B cell (primary cell): ENCODE measurements at regions not wholly inside any gene's neighbourhood (a gene's known extent, or its start where the extent isn't known, plus 50 kb on each side); places are given as distances from the start of the nearest gene placed in this dataset.

ENCODE experiments used
- ATAC-seq: fragments of 200-7000 bp; cut with Tn5 transposase; one replicate; pipeline ENCODE4 v1.10.0; 2021; ENCODE audit warnings: low read depth, mild to moderate bottlenecking, moderate number of reproducible peaks, moderate library complexity
- CTCF ChIA-PET: fragments of 350-600 bp; sonication (Branson Sonifier 250); formaldehyde crosslinking; loops from one replicate; lab custom pipeline; 2021; ENCODE audit warnings: antibody characterized with exemption, inconsistent platforms; lab: Charles Lee
- POLR2A ChIA-PET: fragments of 350-600 bp; sonication (Branson Sonifier 250); formaldehyde crosslinking; loops from one replicate; lab custom pipeline; 2021; ENCODE audit warnings: antibody characterized with exemption; lab: Charles Lee
- DNase-seq: peaks from one replicate; pipeline ENCODE4 v3.0.0; 2013
- H2AFZ ChIP-seq: 2 replicates; pipeline ENCODE4 v1.6.1; 2012; ENCODE audit warnings: mild to moderate bottlenecking, low read depth, low read length; ENCODE audit not compliant: insufficient read depth, poor library complexity, severe bottlenecking
- H3K27ac ChIP-seq, 2 donors: 1 replicate in 1 of 2; 2 replicates in 1 of 2; pipeline ENCODE4 v1.5.1; 2012 to 2013; ENCODE audit warnings: low read length in 2 of 2, mild to moderate bottlenecking in 2 of 2, moderate library complexity in 1 of 2
- H3K27me3 ChIP-seq, 4 experiments: fragments of 200-600 bp in 1 of 4; sonication (generic) in 1 of 4; replicated peaks in 1 of 4; 1 replicate in 2 of 4; 2 replicates in 2 of 4; pipeline versions ENCODE4 v1.6.1 to v1.7.0; 2013 to 2016; ENCODE audit warnings: low read length in 3 of 4, mild to moderate bottlenecking in 2 of 4, mixed read lengths in 1 of 4, moderate library complexity in 1 of 4; ENCODE audit not compliant: insufficient read depth in 4 of 4, control insufficient read depth in 3 of 4; ENCODE audit errors: control extremely low read depth in 1 of 4
- H3K36me3 ChIP-seq, 2 experiments: replicated peaks in 1 of 2; 1 replicate in 1 of 2; 2 replicates in 1 of 2; pipeline versions ENCODE4 v1.6.1 to v1.7.1; 2013; ENCODE audit warnings: low read length in 1 of 2; ENCODE audit not compliant: insufficient read depth in 2 of 2, control insufficient read depth in 1 of 2; ENCODE audit errors: control extremely low read depth in 1 of 2, extremely low read depth in 1 of 2
- H3K4me1 ChIP-seq, 2 donors: fragments of 200-600 bp in 1 of 2; sonication (generic) in 1 of 2; 1 replicate in 1 of 2; 2 replicates in 1 of 2; pipeline versions ENCODE4 v1.5.1 to v1.6.1; 2013 to 2017; ENCODE audit warnings: low read length in 2 of 2; ENCODE audit not compliant: control insufficient read depth in 2 of 2, insufficient read depth in 2 of 2
- H3K4me2 ChIP-seq: replicated peaks from 2 replicates; pipeline ENCODE3; 2012; ENCODE audit warnings: mild to moderate bottlenecking, low read depth, low read length; ENCODE audit not compliant: poor library complexity, severe bottlenecking
- H3K4me3 ChIP-seq, 5 experiments: fragments of 200-600 bp in 1 of 5; sonication (generic) in 1 of 5; 1 replicate in 3 of 5; 2 replicates in 2 of 5; pipeline versions ENCODE4 v1.5.1 to v1.7.0; 2011 to 2016; ENCODE audit warnings: low read length in 4 of 5, mild to moderate bottlenecking in 4 of 5, low read depth in 2 of 5, control low read depth in 1 of 5, moderate library complexity in 1 of 5; ENCODE audit not compliant: insufficient read depth in 1 of 5; ENCODE audit errors: control extremely low read depth in 1 of 5, extremely low read depth in 1 of 5
- H3K79me2 ChIP-seq: fragments of 200-600 bp; sonication (generic); one replicate; pipeline ENCODE4 v1.6.0; 2016; ENCODE audit warnings: low read length; ENCODE audit not compliant: control insufficient read depth, insufficient read depth
- H3K9ac ChIP-seq: fragments of 200-600 bp; sonication (generic); 2 replicates; pipeline ENCODE4 v1.6.1; 2017; ENCODE audit warnings: mild to moderate bottlenecking, low read length, moderate library complexity
- H3K9me3 ChIP-seq, 3 donors: one replicate each; pipeline versions ENCODE4 v1.6.1 to v1.7.1; 2013; ENCODE audit warnings: low read length in 2 of 3; ENCODE audit not compliant: control insufficient read depth in 2 of 3, insufficient read depth in 1 of 3; ENCODE audit errors: control extremely low read depth in 1 of 3
- H4K20me1 ChIP-seq: 2 replicates; pipeline ENCODE4 v1.6.0; 2012; ENCODE audit warnings: mild to moderate bottlenecking, low read length; ENCODE audit not compliant: insufficient read depth, control insufficient read depth, poor library complexity, severe bottlenecking
- H3K27ac Mint-ChIP-seq: one replicate; pipeline ENCODE4 v1.8.0; 2021; ENCODE audit warnings: mixed read lengths
- H3K27me3 Mint-ChIP-seq: one replicate; pipeline ENCODE4 v1.8.0; 2021; ENCODE audit warnings: mixed read lengths
- H3K4me1 Mint-ChIP-seq: one replicate; pipeline ENCODE4 v1.8.0; 2021; ENCODE audit warnings: mixed read lengths
- H3K4me3 Mint-ChIP-seq: one replicate; pipeline ENCODE4 v1.8.0; 2021; ENCODE audit warnings: mixed read lengths
- H3K9me3 Mint-ChIP-seq: one replicate; pipeline ENCODE4 v1.8.0; 2022; ENCODE audit warnings: mixed read lengths; ENCODE audit not compliant: insufficient read depth
- EZH2 ChIP-seq: IDR thresholded peaks from 2 replicates; pipeline ENCODE4 v1.6.1; 2012; ENCODE audit warnings: borderline replicate concordance, low read depth, mild to moderate bottlenecking, moderate library complexity, low read length; ENCODE audit not compliant: insufficient read depth, poor library complexity, severe bottlenecking
- intact Hi-C: fragments of 100-400 bp; cut with micrococcal nuclease; formaldehyde crosslinking; loops from one replicate; pipeline ENCODE4 v1.10.0; 2022
- TF ChIP-seq, protein P1 (sequence below): fragments of 200-600 bp; IDR thresholded peaks from one replicate; pipeline ENCODE4 v1.8.0; 2022; ENCODE audit warnings: antibody characterized with exemption, mild to moderate bottlenecking

DNA sequence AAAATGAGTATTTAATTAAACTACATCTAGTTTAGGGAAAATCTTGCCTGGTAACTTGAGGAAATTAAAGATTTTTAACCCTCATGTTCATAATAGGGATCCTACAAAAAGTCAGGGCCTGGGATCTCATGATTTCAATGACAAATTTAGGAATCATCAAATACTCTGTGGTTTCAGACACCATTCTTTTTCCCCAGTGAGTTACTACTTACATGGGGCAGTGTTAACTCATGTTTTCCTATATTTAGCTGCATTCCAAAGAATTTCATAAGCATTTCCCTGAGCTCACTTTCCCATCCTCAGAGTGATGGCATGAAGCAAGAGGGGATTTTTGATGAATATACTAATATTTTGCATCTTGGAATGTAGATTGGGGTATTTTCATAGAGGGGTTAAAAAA, 321.7 kb downstream of the CENPW start:
- Histone ChIP-seq H3K36me3 (no peaks in the 10 kb centered on the region), H4K20me1 (no peaks in the 10 kb centered on the region), H3K9ac (no peak overlapping the region), H2AFZ (no peak overlapping the region), H3K27me3 (no peaks in the 10 kb centered on the region), H3K4me1 (no peaks in the 10 kb centered on the region), H3K79me2 (no peaks in the 10 kb centered on the region), H3K4me3 (no peak overlapping the region), H3K27ac (no peak overlapping the region), H3K4me2 (no peak overlapping the region), H3K9me3 (no peaks in the 10 kb centered on the region)
- H3K4me1 Mint-ChIP-seq: no peaks in the 10 kb centered on the region
- no peak overlapping the region for H3K4me3 Mint-ChIP-seq
- H3K27me3 Mint-ChIP-seq: no peaks in the 10 kb centered on the region
- intact Hi-C loops: no loop called here
- DNase-seq (no peak), ATAC-seq (no peak)
- ChIA-PET POLR2A (no interaction called here), CTCF (no interaction called here)
- H3K9me3 Mint-ChIP-seq: no peaks in the 10 kb centered on the region
- TF ChIP-seq EZH2: no peak
- TF ChIP-seq, protein P1, sequence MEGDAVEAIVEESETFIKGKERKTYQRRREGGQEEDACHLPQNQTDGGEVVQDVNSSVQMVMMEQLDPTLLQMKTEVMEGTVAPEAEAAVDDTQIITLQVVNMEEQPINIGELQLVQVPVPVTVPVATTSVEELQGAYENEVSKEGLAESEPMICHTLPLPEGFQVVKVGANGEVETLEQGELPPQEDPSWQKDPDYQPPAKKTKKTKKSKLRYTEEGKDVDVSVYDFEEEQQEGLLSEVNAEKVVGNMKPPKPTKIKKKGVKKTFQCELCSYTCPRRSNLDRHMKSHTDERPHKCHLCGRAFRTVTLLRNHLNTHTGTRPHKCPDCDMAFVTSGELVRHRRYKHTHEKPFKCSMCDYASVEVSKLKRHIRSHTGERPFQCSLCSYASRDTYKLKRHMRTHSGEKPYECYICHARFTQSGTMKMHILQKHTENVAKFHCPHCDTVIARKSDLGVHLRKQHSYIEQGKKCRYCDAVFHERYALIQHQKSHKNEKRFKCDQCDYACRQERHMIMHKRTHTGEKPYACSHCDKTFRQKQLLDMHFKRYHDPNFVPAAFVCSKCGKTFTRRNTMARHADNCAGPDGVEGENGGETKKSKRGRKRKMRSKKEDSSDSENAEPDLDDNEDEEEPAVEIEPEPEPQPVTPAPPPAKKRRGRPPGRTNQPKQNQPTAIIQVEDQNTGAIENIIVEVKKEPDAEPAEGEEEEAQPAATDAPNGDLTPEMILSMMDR: no peak
- no peak overlapping the region for H3K27ac Mint-ChIP-seq

DNA sequence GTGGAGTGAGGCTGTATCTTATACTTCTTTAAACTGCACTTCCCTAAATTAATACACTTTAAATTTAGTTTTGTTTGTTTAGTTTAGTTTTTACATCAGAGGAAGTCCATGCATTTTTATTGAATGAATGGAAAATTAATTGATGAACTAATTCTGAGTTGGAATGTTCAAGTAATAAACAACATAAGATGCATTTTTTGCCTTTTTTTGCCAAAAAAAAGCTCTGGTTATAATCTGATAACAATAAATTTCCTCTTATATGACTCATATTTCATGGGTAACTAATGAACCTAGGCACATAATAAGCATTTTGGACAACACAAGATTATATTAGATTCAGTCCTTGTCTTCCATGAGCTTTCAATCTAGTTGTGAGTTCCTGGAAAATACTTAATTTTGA, 323.1 kb downstream of the CENPW start:
- no peaks in the 10 kb centered on the region for H3K27me3 Mint-ChIP-seq
- Histone ChIP-seq H3K9ac (no peak overlapping the region), H3K4me2 (no peak overlapping the region), H2AFZ (no peak overlapping the region), H4K20me1 (no peaks in the 10 kb centered on the region), H3K4me3 (no peak overlapping the region), H3K4me1 (no peaks in the 10 kb centered on the region), H3K27me3 (no peaks in the 10 kb centered on the region), H3K36me3 (no peaks in the 10 kb centered on the region), H3K9me3 (no peaks in the 10 kb centered on the region), H3K27ac (no peak overlapping the region), H3K79me2 (no peaks in the 10 kb centered on the region)
- H3K27ac Mint-ChIP-seq: no peak overlapping the region
- H3K9me3 Mint-ChIP-seq: no peaks in the 10 kb centered on the region
- H3K4me1 Mint-ChIP-seq: no peaks in the 10 kb centered on the region
- ATAC-seq (no peak), DNase-seq (no peak)
- no peak for TF ChIP-seq EZH2
- TF ChIP-seq, protein P1: no peak
- POLR2A ChIA-PET: no interaction called here
- CTCF ChIA-PET: no interaction called here
- H3K4me3 Mint-ChIP-seq: no peak overlapping the region
- intact Hi-C loops: no loop called here
